SK-N-SH treated with all-trans-retinoic acid at 6 μM for 48 hours (cell line): ENCODE measurements at regions not wholly inside any gene's neighbourhood (a gene's known extent, or its start where the extent isn't known, plus 50 kb on each side); places are given as distances from the start of the nearest gene placed in this dataset.

Source experiments
- ARNTL ChIP-seq: fragments of 450-650 bp; formaldehyde crosslinking; IDR thresholded peaks from 2 replicates; pipeline ENCODE4 v1.5.0; 2020; ENCODE audit warnings: low read depth, mild to moderate bottlenecking, moderate library complexity, borderline replicate concordance
- BACH2 ChIP-seq: fragments of 250-450 bp; sonication (Bioruptor Pico); IDR thresholded peaks from 2 replicates; pipeline ENCODE4 v1.9.0; 2021; ENCODE audit warnings: mild to moderate bottlenecking, borderline replicate concordance
- ESRRG ChIP-seq: fragments of 250-450 bp; sonication (Bioruptor Pico); IDR thresholded peaks from 2 replicates; pipeline ENCODE4 v1.6.1; 2021; ENCODE audit warnings: mild to moderate bottlenecking
- GLIS3 ChIP-seq: fragments of 250-450 bp; sonication (Bioruptor Pico); IDR thresholded peaks from 2 replicates; pipeline ENCODE4 v1.5.0; 2020; ENCODE audit warnings: mild to moderate bottlenecking, moderate library complexity
- ISL1 ChIP-seq: fragments of 250-450 bp; sonication (Bioruptor Pico); IDR thresholded peaks from 2 replicates; pipeline ENCODE4 v2.1.2; 2022; ENCODE audit warnings: mild to moderate bottlenecking, moderate library complexity
- OSR1 ChIP-seq: fragments of 250-450 bp; sonication (Bioruptor Pico); IDR thresholded peaks from 2 replicates; pipeline ENCODE4 v1.8.0; 2022; ENCODE audit warnings: moderate library complexity, mild to moderate bottlenecking, inconsistent platforms
- PATZ1 ChIP-seq: fragments of 250-450 bp; sonication (Bioruptor Pico); IDR thresholded peaks from 2 replicates; pipeline ENCODE4 v1.8.0; 2020; ENCODE audit warnings: mild to moderate bottlenecking, moderate library complexity, borderline replicate concordance
- TOX ChIP-seq: fragments of 250-450 bp; sonication (Bioruptor Pico); IDR thresholded peaks from 2 replicates; pipeline ENCODE4 v1.8.0; 2021; ENCODE audit warnings: mild to moderate bottlenecking, moderate library complexity, borderline replicate concordance
- ZFP3 ChIP-seq: fragments of 250-450 bp; sonication (Bioruptor Pico); IDR thresholded peaks from 2 replicates; pipeline ENCODE4 v1.5.0; 2020; ENCODE audit warnings: mild to moderate bottlenecking, moderate library complexity
- TF ChIP-seq, protein P1 (sequence below): fragments of 250-450 bp; sonication (Bioruptor Pico); IDR thresholded peaks from 2 replicates; pipeline ENCODE4 v1.5.1; 2021; ENCODE audit warnings: mild to moderate bottlenecking, moderate library complexity
- TF ChIP-seq, protein P2 (sequence below): fragments of 250-450 bp; sonication (Bioruptor Pico); IDR thresholded peaks from 2 replicates; pipeline ENCODE4 v1.5.0; 2020; ENCODE audit warnings: mild to moderate bottlenecking, moderate library complexity

- TF ChIP-seq PATZ1 (CRISPR knock-in tag): no peak
- TF ChIP-seq ZFP3 (CRISPR knock-in tag): no peak
- TF ChIP-seq ESRRG (CRISPR knock-in tag): no peak
- TF ChIP-seq BACH2 (CRISPR knock-in tag): no peak
- TF ChIP-seq ARNTL: no peak
- TF ChIP-seq, protein P1, sequence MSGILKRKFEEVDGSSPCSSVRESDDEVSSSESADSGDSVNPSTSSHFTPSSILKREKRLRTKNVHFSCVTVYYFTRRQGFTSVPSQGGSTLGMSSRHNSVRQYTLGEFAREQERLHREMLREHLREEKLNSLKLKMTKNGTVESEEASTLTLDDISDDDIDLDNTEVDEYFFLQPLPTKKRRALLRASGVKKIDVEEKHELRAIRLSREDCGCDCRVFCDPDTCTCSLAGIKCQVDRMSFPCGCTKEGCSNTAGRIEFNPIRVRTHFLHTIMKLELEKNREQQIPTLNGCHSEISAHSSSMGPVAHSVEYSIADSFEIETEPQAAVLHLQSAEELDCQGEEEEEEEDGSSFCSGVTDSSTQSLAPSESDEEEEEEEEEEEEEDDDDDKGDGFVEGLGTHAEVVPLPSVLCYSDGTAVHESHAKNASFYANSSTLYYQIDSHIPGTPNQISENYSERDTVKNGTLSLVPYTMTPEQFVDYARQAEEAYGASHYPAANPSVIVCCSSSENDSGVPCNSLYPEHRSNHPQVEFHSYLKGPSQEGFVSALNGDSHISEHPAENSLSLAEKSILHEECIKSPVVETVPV: no peak
- TF ChIP-seq GLIS3: no peak
- TF ChIP-seq TOX (CRISPR knock-in tag): no peak
- TF ChIP-seq ISL1 (CRISPR knock-in tag): no peak
- no peak for TF ChIP-seq OSR1 (CRISPR knock-in tag)
- TF ChIP-seq, protein P2, sequence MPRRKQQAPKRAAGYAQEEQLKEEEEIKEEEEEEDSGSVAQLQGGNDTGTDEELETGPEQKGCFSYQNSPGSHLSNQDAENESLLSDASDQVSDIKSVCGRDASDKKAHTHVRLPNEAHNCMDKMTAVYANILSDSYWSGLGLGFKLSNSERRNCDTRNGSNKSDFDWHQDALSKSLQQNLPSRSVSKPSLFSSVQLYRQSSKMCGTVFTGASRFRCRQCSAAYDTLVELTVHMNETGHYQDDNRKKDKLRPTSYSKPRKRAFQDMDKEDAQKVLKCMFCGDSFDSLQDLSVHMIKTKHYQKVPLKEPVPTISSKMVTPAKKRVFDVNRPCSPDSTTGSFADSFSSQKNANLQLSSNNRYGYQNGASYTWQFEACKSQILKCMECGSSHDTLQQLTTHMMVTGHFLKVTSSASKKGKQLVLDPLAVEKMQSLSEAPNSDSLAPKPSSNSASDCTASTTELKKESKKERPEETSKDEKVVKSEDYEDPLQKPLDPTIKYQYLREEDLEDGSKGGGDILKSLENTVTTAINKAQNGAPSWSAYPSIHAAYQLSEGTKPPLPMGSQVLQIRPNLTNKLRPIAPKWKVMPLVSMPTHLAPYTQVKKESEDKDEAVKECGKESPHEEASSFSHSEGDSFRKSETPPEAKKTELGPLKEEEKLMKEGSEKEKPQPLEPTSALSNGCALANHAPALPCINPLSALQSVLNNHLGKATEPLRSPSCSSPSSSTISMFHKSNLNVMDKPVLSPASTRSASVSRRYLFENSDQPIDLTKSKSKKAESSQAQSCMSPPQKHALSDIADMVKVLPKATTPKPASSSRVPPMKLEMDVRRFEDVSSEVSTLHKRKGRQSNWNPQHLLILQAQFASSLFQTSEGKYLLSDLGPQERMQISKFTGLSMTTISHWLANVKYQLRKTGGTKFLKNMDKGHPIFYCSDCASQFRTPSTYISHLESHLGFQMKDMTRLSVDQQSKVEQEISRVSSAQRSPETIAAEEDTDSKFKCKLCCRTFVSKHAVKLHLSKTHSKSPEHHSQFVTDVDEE (CRISPR knock-in tag): no peak
These were observed 80.3 kb upstream of the UQCRFS1 start for GRCh38 chr19:29293292-29293691.
